ENCODE measurements at regions not wholly inside any gene's neighbourhood (a gene's known extent, or its start where the extent isn't known, plus 50 kb on each side); places are given as distances from the start of the nearest gene placed in this dataset.

- TF ChIP-seq CTCF (IDR thresholded peaks at IDR 0.05; ENCODE audit: extremely low read depth in 1 of 2, insufficient read depth in 1 of 2, low read depth in 1 of 2, low read length in 2 of 2): no peak
- TF ChIP-seq POLR2AphosphoS5 (IDR thresholded peaks at IDR 0.05; ENCODE audit: insufficient read depth, low read depth, low read length): no peak
- TF ChIP-seq POLR2A (IDR thresholded peaks at IDR 0.05; ENCODE audit: low read depth, low read length): no peak
- TF ChIP-seq, protein P1, sequence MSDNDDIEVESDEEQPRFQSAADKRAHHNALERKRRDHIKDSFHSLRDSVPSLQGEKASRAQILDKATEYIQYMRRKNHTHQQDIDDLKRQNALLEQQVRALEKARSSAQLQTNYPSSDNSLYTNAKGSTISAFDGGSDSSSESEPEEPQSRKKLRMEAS (IDR thresholded peaks at IDR 0.05; ENCODE audit: insufficient read depth, insufficient read length): no peak
- no peak for TF ChIP-seq FOS (IDR thresholded peaks at IDR 0.05; ENCODE audit: borderline replicate concordance, insufficient read depth, low read length)
- TF ChIP-seq MYC (IDR thresholded peaks at IDR 0.05; ENCODE audit: low read depth, low read length): no peak
- TF ChIP-seq JUN (IDR thresholded peaks at IDR 0.05; ENCODE audit: borderline replicate concordance, insufficient read depth, insufficient read length, low read depth): no peak
- TF ChIP-seq EZH2 (IDR thresholded peaks at IDR 0.05; ENCODE audit: borderline replicate concordance, low read depth, low read length, severe bottlenecking): no peak
Measured at GRCh38 chr2:18129348-18129747, 250.9 kb downstream of the KCNS3 start.

Data from endothelial cell of umbilical vein (primary cell).